Mucosa of stomach (tissue), 1 donor: ENCODE measurements at regions not wholly inside any gene's neighbourhood (a gene's known extent, or its start where the extent isn't known, plus 50 kb on each side); places are given as distances from the start of the nearest gene placed in this dataset.

Experiments used
- H3K27me3 ChIP-seq: one replicate; pipeline ENCODE4 v1.7.0; 2013; ENCODE audit warnings: mild to moderate bottlenecking, low read length; ENCODE audit not compliant: control insufficient read depth, insufficient read depth
- H3K36me3 ChIP-seq: one replicate; pipeline ENCODE4 v1.7.0; 2013; ENCODE audit warnings: low read length; ENCODE audit not compliant: control insufficient read depth, insufficient read depth
- H3K4me1 ChIP-seq: one replicate; pipeline ENCODE4 v1.7.0; 2013; ENCODE audit warnings: mild to moderate bottlenecking, low read length; ENCODE audit not compliant: control insufficient read depth, insufficient read depth
- H3K4me3 ChIP-seq: one replicate; pipeline ENCODE4 v1.7.0; 2013; ENCODE audit warnings: low read length
- H3K9ac ChIP-seq: one replicate; pipeline ENCODE4 v1.7.0; 2013; ENCODE audit warnings: mild to moderate bottlenecking, low read length, moderate library complexity
- H3K9me3 ChIP-seq: one replicate; pipeline ENCODE4 v1.7.0; 2013; ENCODE audit warnings: mild to moderate bottlenecking, low read length, moderate library complexity; ENCODE audit not compliant: control insufficient read depth
- donor health status: Pancreatic carcinoma.

GRCh38 chr15:68871507-68871906 lies 50.8 kb upstream of the ANP32A start:
- no peak overlapping the region for H3K4me3 ChIP-seq
- H3K4me1 ChIP-seq, result no peaks in the 10 kb centered on the region
- H3K36me3 ChIP-seq, result no peaks in the 10 kb centered on the region
- peaks cover 8% of the 10 kb centered on the region for H3K27me3 ChIP-seq
- H3K9ac ChIP-seq, result no peak overlapping the region
- no peaks in the 10 kb centered on the region for H3K9me3 ChIP-seq

- H3K9ac ChIP-seq, result no peak overlapping the region
- no peaks in the 10 kb centered on the region for H3K4me1 ChIP-seq
- H3K4me3 ChIP-seq, result no peak overlapping the region
- H3K27me3 ChIP-seq, result peaks cover 3% of the 10 kb centered on the region
- H3K9me3 ChIP-seq, result no peaks in the 10 kb centered on the region
- H3K36me3 ChIP-seq, result no peaks in the 10 kb centered on the region
Observed at GRCh38 chr15:68874788-68875187, 54.1 kb upstream of the ANP32A start.

- Histone ChIP-seq H3K9me3 (no peaks in the 10 kb centered on the region), H3K4me3 (no peak overlapping the region), H3K4me1 (no peaks in the 10 kb centered on the region), H3K27me3 (peaks cover 3% of the 10 kb centered on the region), H3K9ac (peak overlapping the region; percentile 24), H3K36me3 (no peaks in the 10 kb centered on the region)
Observed at GRCh38 chr15:68875377-68876116, 54.8 kb upstream of the SPESP1 start.

GRCh38 chr15:68877626-68878025 lies 52.7 kb upstream of the SPESP1 start:
- H3K4me1 ChIP-seq, result no peaks in the 10 kb centered on the region
- no peaks in the 10 kb centered on the region for H3K36me3 ChIP-seq
- no peak overlapping the region for H3K4me3 ChIP-seq
- H3K9me3 ChIP-seq, result no peaks in the 10 kb centered on the region
- peaks cover 3% of the 10 kb centered on the region for H3K27me3 ChIP-seq
- H3K9ac ChIP-seq, result no peak overlapping the region

GRCh38 chr15:68880382-68880781 lies 49.9 kb upstream of the SPESP1 start:
- H3K4me3 ChIP-seq, result no peak overlapping the region
- no peaks in the 10 kb centered on the region for H3K36me3 ChIP-seq
- no peak overlapping the region for H3K9ac ChIP-seq
- H3K27me3 ChIP-seq, result peaks cover 3% of the 10 kb centered on the region
- no peaks in the 10 kb centered on the region for H3K9me3 ChIP-seq
- H3K4me1 ChIP-seq, result no peaks in the 10 kb centered on the region
